Left renal cortex interstitium (tissue), 4 donors: ENCODE measurements at regions not wholly inside any gene's neighbourhood (a gene's known extent, or its start where the extent isn't known, plus 50 kb on each side); places are given as distances from the start of the nearest gene placed in this dataset.
A peak's percentile ranks its signal among the peaks of the same experiment; 100 is the strongest.
"Not testable (repeated sequence)": the region's sequence is repeated elsewhere in the genome, so short reads cannot be mapped to it uniquely, and the experiment has no call there.

Experiments
- DNase-seq, 4 donors: peaks; one replicate each; pipeline ENCODE4 v3.0.0-alpha.2; 2013; ENCODE audit warnings: low read depth in 4 of 4, low spot score in 2 of 4, missing footprints in 1 of 4

DNA sequence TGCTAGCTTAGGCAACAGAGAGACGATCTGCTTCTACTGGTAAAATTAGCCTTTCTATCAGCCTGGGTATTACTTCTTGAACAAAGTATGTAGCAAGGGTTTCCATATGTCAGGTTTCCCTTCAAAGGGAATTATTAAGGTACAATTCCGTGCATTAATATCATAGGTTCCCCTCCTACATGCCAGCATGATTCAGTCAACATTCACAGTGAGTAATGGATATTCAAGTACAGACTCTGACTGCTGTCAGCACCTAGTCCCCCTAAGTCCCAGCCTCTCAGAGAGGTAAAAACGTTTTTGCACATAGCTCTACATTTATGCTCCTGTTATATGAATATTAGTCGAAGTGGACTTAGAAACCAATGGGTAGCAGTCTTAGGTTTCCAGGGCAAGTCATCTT is 322.4 kb upstream of the CCNG1 start:
- DNase-seq = no peak

DNA sequence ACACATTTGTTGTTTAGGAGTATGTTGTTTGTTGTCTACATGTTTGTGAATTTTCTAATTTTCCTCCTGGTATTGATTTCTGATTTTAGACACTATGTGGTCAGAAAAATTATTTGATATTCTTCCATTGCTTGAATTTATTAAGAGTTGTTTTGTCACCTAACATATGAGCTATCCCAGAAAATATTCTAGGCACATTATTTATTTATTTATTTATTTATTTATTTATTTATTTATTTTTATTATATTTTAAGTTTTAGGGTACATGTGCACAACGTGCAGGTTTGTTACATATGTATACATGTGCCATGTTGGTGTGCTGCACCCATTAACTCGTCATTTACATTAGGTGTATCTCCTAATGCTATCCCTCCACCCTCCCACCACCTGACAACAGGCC is 320.8 kb upstream of the CCNG1 start:
- DNase-seq = not testable (repeated sequence)

DNA sequence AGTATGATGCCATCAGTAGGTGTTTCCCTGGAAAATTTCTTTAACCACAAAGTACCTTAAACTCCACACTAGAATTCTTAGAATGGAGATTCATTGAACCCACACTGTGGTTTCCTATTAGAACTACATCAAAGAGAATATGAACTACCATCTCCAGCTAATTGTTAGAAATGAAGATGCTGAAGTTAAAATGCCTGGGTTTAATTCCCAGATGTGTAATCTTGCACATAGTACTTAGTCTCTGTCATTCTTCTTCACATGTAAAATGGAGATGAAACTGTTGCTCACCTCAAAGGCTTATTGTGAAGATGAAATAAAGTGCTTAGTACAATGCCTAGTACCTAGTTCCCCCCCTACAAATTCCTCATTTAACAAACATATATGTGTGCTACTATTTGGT is 303.3 kb upstream of the CCNG1 start:
- no peak for DNase-seq

DNA sequence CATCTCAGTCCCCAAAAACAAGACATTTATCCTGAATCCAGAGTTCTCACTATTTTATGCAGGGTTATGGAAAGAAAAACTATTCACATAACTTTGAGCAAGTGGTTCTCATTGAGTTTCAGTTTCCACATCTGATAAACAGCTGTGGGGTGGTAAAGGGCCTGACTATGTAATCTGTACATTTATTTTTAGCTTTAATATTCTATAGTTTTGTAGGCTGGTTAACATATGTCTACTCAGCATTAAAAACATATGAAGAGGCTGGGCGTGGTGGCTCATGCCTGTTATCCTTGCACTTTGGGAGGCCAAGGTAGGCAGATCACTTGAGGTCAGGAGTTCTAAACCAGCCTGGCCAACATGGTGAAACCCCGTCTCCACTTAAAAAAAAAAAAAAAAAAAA is 301.5 kb upstream of the CCNG1 start:
- DNase-seq = no peak

DNA sequence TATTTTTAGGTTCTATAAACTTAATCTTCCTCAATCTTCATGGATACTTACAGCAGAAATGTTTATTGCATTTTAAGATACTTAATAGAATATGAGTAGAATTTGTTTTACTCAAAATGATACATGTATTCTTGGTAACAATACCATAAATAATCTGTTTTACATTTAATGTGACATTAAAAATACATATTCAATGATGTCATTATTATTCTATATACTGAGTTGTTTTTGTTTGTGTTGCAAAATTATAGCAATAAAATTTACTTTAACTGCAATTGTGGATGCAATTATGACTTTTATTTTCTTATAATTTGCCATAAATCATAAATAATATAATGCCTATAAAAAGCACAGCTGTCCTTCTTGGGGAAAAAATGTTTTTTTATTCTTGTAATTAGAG is 275.9 kb upstream of the CCNG1 start:
- DNase-seq = no peak

DNA sequence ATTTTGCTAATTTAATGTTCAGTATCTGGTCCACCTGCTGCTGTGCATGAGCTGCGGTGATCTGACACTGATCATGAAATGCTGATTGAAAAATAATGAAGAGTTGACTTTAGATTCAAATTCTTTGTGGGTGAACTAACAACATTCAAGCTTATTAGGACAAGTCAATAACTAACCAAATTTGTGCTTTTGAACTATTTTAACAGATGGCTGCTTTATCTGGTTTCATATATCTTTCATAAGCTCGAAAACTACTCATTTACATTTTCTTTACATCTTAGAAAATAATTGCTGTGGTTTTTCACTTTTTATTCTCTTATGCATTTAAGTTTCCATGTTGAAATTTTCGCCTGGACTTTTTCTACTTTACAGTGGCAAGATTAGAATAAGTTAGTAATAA is 274.8 kb upstream of the CCNG1 start:
- no peak for DNase-seq

DNA sequence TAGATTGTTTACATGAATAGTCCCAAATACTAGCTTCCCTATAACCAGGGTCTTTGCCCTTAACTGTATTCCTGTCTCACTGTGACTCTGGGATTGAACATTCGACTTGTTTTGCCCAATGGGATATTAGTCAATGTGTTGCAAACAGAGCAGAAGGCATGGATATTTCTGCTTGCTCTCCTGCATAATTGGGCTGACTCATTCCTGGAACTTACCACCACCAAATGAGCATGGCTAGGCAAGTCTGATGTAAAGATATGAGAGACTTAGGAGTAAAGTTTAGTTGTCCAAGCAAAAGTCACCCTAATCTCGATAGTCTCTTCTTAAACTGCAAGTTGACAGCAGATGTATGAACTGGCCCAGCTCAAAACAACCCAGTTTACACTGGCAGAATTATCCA is 273.5 kb upstream of the CCNG1 start:
- DNase-seq = no peak

DNA sequence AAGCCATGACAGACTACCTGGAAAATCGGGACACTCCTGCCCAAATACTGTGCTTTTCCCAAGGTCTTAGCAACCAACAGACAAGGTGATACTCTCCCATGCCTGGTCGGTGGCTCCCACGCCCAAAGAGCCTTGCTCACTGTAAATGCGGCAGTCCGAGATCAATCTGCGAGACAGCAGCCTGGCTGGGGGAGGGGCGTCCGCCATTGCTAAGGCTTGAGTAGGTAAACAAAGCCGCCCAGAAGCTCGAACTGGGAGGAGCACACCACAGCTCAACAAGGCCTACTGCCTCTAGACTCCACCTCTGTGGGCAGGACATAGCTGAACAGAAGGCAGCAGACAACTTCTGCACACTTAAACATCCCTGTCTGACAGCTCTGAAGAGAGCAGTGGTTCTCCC is 272.1 kb upstream of the CCNG1 start:
- DNase-seq = no peak

DNA sequence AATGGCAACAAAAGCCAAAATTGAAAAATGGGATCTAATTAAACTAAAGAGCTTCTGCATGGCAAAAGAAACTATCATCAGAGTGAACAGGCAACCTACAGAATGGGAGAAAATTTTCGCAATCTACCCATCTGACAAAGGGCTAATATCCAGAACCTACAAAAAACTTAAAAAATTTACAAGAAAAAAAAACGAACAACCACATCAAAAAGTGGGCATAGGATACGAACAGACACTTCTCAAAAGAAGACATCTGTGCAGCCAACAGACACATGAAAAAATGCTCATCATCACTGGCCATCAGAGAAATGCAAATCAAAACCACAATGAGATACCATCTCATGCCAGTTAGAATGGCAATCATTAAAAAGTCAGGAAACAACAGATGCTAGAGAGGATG is 267.2 kb upstream of the CCNG1 start:
- DNase-seq = not testable (repeated sequence)

DNA sequence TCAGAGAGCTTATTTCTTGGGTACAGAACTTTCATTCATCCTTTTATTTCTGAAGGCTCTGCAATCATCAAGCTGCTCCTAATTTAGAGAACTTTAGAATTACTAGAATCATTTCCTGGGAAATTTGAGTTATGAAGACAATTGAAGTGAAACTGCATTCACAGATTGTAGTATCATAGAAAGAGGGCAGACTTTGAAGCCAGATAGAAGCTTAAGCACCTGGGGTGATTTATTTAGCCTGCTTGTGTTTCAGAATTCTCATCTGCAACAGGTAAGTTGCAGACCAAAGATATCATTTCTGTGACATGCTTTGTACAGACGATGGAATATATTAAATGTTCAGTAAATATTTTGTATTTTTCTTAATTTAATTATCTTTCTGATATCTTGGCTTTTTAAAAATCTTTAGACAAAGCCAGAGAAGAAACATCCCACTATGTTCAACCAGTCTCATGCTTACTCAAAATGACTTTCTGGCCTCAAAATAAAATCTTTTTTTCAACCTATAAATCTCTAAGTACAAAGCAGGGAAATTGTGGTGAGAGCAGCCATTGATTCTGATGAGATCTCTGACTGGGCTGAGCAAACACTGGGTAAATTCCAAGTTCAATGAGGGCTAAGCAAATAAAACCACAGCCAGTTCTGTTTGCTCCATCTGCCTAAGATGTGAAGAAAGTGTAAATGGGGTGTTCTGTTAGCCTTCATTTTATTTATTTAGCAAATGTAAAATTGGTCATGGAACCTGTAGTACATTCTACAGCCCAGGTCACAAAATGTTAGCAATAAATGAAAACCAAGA is 264.7 kb upstream of the CCNG1 start:
- DNase-seq = no peak

DNA sequence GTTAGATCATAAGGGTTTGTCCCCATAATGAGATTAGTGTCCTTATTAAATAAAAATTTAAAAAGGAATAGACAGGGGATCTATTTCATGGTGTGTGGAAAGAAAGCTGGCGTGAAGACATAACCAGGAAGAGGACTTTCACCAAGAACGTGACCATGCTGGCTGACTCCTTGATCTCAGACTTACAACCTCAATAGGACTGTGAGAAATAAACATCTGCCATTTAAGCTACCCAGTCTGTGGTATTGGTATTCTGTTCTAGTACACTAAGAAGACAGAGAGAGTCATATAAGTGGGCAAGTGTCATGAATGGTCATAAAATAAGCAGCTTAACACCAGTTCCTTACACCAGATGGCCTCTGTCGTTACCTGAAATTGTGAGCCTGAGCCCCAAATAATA is 259.4 kb upstream of the CCNG1 start:
- DNase-seq = no peak

DNA sequence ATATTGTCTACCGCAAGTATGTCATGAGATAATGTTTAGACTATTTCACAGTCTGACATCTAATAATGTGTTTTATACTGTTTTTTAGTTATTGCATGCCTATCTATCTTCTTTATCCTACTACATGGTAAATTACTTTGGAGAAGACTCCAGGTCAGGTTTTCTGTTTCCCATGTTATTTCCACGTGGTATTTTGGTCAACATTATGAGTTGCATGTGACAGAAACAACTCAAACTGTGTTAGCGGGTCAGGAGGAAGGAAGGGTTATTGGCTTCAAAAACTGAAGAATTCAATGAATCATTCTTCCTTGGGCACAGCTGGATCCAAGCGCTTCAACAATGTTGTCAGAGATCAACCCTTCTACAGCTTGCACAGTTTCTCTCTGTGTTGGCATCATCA is 252.1 kb upstream of the CCNG1 start:
- DNase-seq = no peak

DNA sequence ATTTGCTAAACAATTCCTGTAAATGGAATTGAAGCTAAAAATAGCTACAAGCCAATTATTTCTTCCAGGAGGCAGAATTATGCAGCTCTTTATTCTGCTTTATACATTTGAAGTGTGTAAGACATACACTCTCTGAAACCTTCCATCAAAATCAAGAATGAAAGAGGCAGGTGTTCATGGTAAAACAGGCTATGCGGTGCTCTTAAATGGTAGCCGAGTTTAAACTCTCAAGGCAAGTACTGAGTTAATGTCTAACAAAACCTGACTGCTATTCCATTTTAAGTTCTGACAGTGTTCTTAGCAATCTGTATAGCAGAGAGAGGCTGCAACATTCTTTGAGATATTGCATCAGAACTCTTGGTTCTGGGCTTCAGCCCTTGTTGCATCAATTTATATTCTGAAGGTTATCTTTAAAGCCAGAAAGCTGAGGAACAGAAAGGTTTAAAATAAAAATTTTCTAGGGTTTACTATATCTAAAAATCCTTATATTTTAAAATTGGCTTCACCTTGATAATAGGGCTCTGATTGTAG is 248.3 kb upstream of the CCNG1 start:
- no peak for DNase-seq

DNA sequence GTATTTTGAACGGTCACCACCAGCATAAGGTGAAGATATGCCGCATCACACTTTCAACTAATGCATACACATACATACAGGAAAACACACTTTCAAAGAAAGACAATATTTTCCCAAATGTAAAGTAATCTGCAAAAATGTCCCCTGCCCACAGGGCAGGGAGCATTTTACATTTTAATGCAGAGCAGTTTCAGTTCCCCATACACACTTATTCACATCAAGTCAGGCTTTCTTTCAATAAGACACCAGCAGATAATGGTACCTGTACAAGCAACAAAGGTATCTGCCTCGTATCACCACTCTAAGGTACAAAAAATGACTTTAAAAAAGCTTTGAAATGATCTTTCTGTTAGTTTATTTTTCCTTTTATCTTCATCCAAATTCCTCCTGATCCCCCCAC is 247.1 kb upstream of the CCNG1 start:
- DNase-seq = no peak

DNA sequence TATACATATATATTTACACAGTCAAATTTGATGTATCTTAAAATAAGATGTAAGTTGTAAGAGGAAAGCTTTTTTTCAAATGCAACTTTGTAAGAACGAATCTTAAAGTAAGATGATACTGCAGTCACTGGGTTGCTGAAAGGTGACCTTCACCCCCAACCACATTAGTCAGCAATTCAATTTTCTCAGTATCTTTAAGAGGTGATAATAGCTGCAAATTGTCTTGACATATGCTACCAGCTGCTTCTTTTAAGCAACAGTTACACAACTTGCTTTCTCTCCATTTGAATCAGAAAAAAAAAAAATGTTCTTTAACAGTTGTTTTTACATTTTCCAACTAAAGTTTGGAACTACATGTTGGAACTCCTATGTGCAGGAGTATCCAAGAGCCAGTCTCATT is 246.6 kb upstream of the CCNG1 start:
- DNase-seq = peak in 1 of 4 donors; percentile 6

DNA sequence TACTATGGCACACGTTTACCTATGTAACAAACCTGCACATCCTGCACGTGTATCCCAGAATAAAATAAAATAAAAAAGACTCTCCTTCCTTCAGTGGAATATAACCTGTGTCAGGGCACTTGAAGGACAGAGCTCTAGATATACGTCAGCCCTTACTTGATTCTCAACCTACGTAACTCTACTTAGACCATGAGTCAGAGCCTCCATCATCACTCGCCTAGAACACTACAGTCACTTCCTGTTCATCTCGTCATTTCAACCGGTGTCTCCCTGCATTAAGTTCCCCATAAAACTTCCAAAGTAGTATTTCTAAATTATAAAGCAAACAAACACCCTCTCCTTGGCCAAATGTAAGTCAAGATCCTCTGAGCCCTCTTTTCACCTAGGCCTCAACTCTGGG is 243.5 kb upstream of the CCNG1 start:
- DNase-seq = no peak

DNA sequence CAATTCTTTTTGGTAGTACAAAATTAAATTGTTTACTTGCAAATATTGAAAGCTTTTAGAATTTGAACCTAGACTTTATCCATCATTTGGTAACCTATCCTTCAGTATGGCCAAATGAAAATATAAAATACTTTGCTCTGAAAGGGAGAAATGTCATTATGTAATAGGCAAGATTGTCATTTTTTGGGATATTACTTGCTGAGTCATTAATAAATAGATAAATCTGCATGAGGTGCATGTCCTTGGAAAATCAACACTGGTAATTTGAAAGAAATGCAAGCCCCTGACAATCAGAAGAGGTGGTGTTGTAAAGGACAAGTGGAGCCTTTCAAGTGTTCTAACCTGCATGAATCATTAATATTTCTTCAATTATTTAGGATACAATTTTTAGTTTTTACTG is 231.8 kb upstream of the CCNG1 start:
- no peak for DNase-seq

DNA sequence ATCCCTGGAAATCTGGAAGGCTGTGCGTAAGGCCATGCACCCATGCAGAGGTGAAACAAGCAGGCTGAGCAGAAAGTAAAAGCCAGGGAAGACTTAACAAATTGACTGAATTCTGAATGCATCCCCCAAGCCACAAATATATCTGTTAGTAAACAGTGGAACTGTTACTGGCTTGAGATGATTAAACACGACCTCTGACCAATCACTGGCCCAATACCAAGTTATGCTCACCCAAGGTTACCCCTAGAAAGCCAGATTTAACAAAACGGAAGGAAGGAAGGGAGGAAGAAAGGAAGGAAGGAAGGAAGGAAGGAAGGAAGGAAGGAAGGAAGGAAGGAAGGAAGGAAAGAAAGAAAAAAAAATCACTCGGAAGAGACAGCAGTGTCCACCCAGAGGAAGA is 215.8 kb upstream of the CCNG1 start:
- DNase-seq = no peak

DNA sequence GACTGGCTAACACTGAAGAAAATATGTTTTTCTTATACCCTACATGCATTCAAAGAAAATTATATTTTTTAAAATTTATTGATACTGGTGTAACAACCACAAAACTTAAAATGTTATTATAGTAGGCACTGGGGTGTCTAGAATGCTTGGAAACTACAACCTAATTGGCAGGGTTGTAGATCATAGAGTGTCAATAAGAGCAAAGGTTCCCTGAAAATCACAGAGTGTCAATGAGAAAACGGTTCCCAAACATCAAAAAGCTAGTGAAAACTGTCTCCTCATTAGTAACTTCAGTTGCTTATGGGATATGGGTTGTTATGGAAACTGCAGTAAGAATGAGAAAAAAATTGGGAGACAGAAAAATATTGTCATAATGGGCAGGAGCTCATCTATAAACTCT is 214.4 kb upstream of the CCNG1 start:
- no peak for DNase-seq

DNA sequence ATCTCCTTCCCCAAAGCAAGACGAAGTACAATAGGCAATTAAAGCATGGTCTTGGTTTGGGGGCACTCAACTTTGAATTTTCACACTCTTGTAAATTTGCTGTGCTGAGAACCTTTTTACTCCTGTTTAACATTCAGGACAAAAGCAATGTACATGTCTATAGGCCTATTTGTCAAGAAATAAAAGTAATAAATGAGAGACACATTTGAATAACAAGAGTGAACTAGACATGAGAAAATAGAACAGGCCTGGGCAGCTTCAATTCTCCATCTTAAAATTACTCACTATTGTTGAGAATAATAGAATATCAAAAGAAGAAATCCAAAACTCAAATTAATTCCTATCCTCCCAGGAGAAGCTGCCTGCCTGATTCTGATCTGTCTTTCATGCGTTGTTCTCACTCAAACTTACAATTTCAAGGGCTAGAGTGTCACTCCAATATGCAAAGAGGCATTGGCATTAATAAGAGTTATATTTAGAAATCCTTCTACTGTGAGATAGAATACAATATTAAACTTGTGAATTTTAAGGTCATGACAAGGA is 192.9 kb upstream of the CCNG1 start:
- DNase-seq = no peak

DNA sequence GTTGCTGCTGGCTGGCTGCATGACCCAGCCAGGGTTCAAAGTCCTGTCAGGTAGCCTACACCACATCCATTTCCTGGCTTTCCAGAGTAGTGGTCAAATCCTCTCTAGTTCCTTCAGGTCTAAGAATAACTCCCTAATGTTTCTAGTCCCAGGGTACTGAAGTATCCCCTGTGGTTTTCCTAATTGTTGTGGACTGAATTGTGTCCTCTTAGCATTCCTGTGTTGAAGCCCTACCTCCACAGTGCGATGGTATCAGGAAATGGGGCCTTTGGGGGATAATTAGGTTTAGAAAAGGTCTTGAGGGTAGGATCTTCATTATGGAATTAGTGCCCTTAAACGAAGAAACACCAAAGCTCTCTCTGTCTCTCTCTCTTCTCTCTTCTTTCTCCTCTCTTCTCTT is 191.8 kb upstream of the CCNG1 start:
- DNase-seq = no peak

DNA sequence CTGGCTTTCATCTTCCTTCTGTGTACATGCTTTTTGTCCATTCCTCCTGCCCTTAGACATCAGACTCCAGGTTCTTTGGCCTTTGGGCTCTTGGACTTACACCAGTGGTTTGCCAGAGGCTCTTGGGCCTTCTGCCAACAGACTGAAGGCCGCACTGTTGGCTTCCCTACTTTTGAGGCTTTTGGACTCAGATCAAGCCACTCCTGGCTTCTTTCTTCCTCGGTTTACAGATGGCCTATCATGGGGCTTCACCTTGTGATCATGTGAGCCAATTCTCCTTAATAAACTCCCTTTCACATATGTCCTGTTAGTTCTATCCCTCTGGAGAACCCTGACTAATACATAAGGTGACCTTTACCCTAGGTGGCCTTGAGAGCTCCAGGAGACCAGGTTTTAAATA is 189.1 kb upstream of the CCNG1 start:
- DNase-seq = no peak

DNA sequence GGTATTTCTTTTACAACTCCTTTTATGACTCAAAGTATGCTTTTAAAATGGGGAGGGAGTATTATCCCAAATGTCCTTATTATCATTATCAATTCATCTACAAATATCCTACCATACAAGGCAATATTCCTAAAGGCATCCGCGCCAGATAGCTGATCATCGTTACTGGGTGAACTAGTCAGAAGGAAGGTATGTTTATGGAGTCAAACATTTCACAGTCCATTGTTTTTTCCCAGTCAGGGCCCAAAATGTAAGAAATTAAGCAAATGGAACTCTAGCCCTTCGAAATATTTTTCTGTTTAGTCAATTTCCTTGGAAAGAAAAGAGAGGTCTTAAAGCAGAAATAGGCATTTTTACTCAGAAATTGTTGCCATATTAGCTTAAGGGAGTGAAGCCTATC is 188.5 kb upstream of the CCNG1 start:
- DNase-seq = no peak
